SK-N-SH treated with all-trans-retinoic acid at 6 μM for 48 hours (cell line): ENCODE measurements at regions not wholly inside any gene's neighbourhood (a gene's known extent, or its start where the extent isn't known, plus 50 kb on each side); places are given as distances from the start of the nearest gene placed in this dataset.

Experiments used
- ATAC-seq: fragments of 200-7000 bp; cut with Tn5 transposase; 3 replicates; pipeline ENCODE4 v1.9.1; 2020; ENCODE audit warnings: mild to moderate bottlenecking, moderate library complexity
- ARNTL ChIP-seq: fragments of 450-650 bp; formaldehyde crosslinking; IDR thresholded peaks from 2 replicates; pipeline ENCODE4 v1.5.0; 2020; ENCODE audit warnings: low read depth, mild to moderate bottlenecking, moderate library complexity, borderline replicate concordance
- CSDC2 ChIP-seq: fragments of 250-450 bp; sonication (Bioruptor Pico); IDR thresholded peaks from 2 replicates; pipeline ENCODE4 v1.5.0; 2020; ENCODE audit warnings: mild to moderate bottlenecking, moderate library complexity
- CSRNP3 ChIP-seq: fragments of 250-450 bp; sonication (Bioruptor Pico); IDR thresholded peaks from 2 replicates; pipeline ENCODE4 v1.5.1; 2021; ENCODE audit warnings: mild to moderate bottlenecking, moderate library complexity
- ESRRG ChIP-seq: fragments of 250-450 bp; sonication (Bioruptor Pico); IDR thresholded peaks from 2 replicates; pipeline ENCODE4 v1.6.1; 2021; ENCODE audit warnings: mild to moderate bottlenecking
- GLIS3 ChIP-seq: fragments of 250-450 bp; sonication (Bioruptor Pico); IDR thresholded peaks from 2 replicates; pipeline ENCODE4 v1.5.0; 2020; ENCODE audit warnings: mild to moderate bottlenecking, moderate library complexity
- ISL1 ChIP-seq: fragments of 250-450 bp; sonication (Bioruptor Pico); IDR thresholded peaks from 2 replicates; pipeline ENCODE4 v2.1.2; 2022; ENCODE audit warnings: mild to moderate bottlenecking, moderate library complexity
- OSR1 ChIP-seq: fragments of 250-450 bp; sonication (Bioruptor Pico); IDR thresholded peaks from 2 replicates; pipeline ENCODE4 v1.8.0; 2022; ENCODE audit warnings: moderate library complexity, mild to moderate bottlenecking, inconsistent platforms
- PPARA ChIP-seq: fragments of 250-450 bp; sonication (Bioruptor Pico); IDR thresholded peaks from 2 replicates; pipeline ENCODE4 v1.5.0; 2020; ENCODE audit warnings: mild to moderate bottlenecking, borderline replicate concordance
- RARB ChIP-seq: fragments of 250-450 bp; sonication (Bioruptor Pico); IDR thresholded peaks from 2 replicates; pipeline ENCODE4 v1.8.0; 2021; ENCODE audit warnings: mild to moderate bottlenecking, moderate library complexity
- SNAI2 ChIP-seq: fragments of 250-450 bp; sonication (Bioruptor Pico); IDR thresholded peaks from 2 replicates; pipeline ENCODE4 v1.5.0; 2020; ENCODE audit warnings: mild to moderate bottlenecking, moderate library complexity
- TCF4 ChIP-seq: fragments of 250-450 bp; sonication (Bioruptor Pico); IDR thresholded peaks from 2 replicates; pipeline ENCODE4 v1.8.0; 2021; ENCODE audit warnings: mild to moderate bottlenecking, moderate library complexity, borderline replicate concordance
- TOX ChIP-seq: fragments of 250-450 bp; sonication (Bioruptor Pico); IDR thresholded peaks from 2 replicates; pipeline ENCODE4 v1.8.0; 2021; ENCODE audit warnings: mild to moderate bottlenecking, moderate library complexity, borderline replicate concordance
- TSHZ2 ChIP-seq: fragments of 250-450 bp; sonication (Bioruptor Pico); IDR thresholded peaks from 2 replicates; pipeline ENCODE4 v1.5.0; 2020; ENCODE audit warnings: mild to moderate bottlenecking, moderate library complexity
- ZC3H10 ChIP-seq: fragments of 250-450 bp; sonication (Bioruptor Pico); IDR thresholded peaks from 2 replicates; pipeline ENCODE4 v1.5.1; 2021; ENCODE audit warnings: mild to moderate bottlenecking, moderate library complexity
- ZFP3 ChIP-seq: fragments of 250-450 bp; sonication (Bioruptor Pico); IDR thresholded peaks from 2 replicates; pipeline ENCODE4 v1.5.0; 2020; ENCODE audit warnings: mild to moderate bottlenecking, moderate library complexity
- ZFP30 ChIP-seq: fragments of 450-650 bp; formaldehyde crosslinking; IDR thresholded peaks from 2 replicates; pipeline ENCODE4 v1.5.0; 2022; ENCODE audit warnings: mild to moderate bottlenecking, moderate library complexity
- ZNF565 ChIP-seq: fragments of 450-650 bp; formaldehyde crosslinking; conservative IDR thresholded peaks from 2 replicates; pipeline ENCODE4 v1.5.0; 2020; ENCODE audit warnings: low read depth, mild to moderate bottlenecking, moderate library complexity
- ZNF8 ChIP-seq: fragments of 450-650 bp; formaldehyde crosslinking; IDR thresholded peaks from 2 replicates; pipeline ENCODE4 v1.5.0; 2020; ENCODE audit warnings: mild to moderate bottlenecking, moderate library complexity
- TF ChIP-seq, protein P1 (sequence below): fragments of 250-450 bp; sonication (Bioruptor Pico); IDR thresholded peaks from 2 replicates; pipeline ENCODE4 v1.8.0; 2021; ENCODE audit warnings: low read depth, mild to moderate bottlenecking, moderate library complexity, borderline replicate concordance
- TF ChIP-seq, protein P2 (sequence below): fragments of 250-450 bp; sonication (Bioruptor Pico); IDR thresholded peaks from 2 replicates; pipeline ENCODE4 v1.8.0; 2020; ENCODE audit warnings: mild to moderate bottlenecking, moderate library complexity, borderline replicate concordance
- TF ChIP-seq, protein P3 (sequence below): fragments of 250-450 bp; sonication (Bioruptor Pico); IDR thresholded peaks from 2 replicates; pipeline ENCODE4 v1.5.1; 2020; ENCODE audit warnings: low read depth, mild to moderate bottlenecking, moderate library complexity

DNA sequence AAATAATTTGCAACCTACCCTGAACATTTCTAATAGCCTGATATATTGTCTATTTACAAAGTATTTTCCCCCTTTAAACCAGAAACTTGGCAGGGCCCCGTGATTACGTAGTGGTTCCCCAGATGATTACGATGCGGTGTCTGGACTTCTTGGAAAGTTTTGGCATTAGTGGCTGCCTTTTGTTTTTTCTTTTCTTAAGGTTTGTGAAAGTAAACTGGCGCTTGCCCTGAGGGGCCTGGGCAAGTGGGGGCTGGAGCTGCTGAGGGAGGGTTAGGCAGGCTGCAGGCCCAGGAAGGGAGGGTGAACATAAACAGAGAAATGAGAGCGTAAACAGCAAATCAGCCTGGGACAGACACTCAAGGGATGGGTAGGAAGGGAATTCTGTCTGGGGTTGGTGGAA is 123.6 kb upstream of the MSX1 start:
- TF ChIP-seq PPARA (no peak), TOX (no peak), CSRNP3 (CRISPR knock-in tag) (no peak), ESRRG (CRISPR knock-in tag) (no peak)
- TF ChIP-seq, all 23 proteins: peak for 0
- no peak for ATAC-seq

DNA sequence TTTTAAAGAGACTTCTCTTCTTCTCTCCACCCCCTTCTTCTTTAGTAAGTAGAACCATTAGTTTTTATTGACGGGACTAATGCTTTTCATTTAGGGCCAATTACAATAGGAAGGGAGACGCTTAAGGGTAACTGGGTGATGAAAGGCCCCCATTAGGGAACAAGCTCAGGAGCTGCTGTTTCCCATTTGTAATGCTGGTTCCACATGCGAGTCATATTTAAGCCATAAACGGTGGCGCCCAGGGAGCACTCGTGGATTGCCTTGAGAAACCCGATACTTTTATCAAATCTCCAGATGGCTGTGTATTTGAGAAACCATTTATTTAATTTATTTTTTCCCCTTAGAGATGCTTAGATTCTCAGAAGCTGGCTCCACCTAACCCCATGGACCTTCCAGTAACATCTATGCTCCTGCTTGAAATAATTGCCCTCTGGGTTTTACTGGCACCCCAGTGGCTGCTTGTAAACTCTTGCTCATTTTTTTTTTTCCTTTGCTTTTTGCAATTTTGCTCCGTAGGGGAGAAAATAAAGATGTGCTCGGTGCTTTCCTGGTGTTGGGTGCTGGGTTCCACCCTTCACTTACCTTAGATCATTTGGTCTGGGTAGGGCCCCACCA is 124.2 kb upstream of the MSX1 start:
- TF ChIP-seq, protein P1, sequence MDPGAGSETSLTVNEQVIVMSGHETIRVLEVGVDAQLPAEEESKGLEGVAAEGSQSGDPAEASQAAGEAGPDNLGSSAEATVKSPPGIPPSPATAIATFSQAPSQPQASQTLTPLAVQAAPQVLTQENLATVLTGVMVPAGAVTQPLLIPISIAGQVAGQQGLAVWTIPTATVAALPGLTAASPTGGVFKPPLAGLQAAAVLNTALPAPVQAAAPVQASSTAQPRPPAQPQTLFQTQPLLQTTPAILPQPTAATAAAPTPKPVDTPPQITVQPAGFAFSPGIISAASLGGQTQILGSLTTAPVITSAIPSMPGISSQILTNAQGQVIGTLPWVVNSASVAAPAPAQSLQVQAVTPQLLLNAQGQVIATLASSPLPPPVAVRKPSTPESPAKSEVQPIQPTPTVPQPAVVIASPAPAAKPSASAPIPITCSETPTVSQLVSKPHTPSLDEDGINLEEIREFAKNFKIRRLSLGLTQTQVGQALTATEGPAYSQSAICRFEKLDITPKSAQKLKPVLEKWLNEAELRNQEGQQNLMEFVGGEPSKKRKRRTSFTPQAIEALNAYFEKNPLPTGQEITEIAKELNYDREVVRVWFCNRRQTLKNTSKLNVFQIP = no peak
- TF ChIP-seq GLIS3 (CRISPR knock-in tag) (no peak), CSRNP3 (CRISPR knock-in tag) (no peak), CSDC2 (no peak), ISL1 (CRISPR knock-in tag) (no peak), ZNF8 (CRISPR knock-in tag) (no peak), ZFP30 (CRISPR knock-in tag) (no peak), TCF4 (CRISPR knock-in tag) (no peak), ZC3H10 (CRISPR knock-in tag) (no peak), OSR1 (CRISPR knock-in tag) (no peak), TSHZ2 (no peak), TOX (no peak), PPARA (no peak), ARNTL (CRISPR knock-in tag) (no peak), ZNF565 (CRISPR knock-in tag) (no peak), ZFP3 (CRISPR knock-in tag) (no peak), RARB (CRISPR knock-in tag) (no peak), SNAI2 (CRISPR knock-in tag) (no peak)
- TF ChIP-seq, protein P2, sequence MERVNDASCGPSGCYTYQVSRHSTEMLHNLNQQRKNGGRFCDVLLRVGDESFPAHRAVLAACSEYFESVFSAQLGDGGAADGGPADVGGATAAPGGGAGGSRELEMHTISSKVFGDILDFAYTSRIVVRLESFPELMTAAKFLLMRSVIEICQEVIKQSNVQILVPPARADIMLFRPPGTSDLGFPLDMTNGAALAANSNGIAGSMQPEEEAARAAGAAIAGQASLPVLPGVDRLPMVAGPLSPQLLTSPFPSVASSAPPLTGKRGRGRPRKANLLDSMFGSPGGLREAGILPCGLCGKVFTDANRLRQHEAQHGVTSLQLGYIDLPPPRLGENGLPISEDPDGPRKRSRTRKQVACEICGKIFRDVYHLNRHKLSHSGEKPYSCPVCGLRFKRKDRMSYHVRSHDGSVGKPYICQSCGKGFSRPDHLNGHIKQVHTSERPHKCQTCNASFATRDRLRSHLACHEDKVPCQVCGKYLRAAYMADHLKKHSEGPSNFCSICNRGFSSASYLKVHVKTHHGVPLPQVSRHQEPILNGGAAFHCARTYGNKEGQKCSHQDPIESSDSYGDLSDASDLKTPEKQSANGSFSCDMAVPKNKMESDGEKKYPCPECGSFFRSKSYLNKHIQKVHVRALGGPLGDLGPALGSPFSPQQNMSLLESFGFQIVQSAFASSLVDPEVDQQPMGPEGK (CRISPR knock-in tag) = no peak
- no peak for ATAC-seq

GRCh38 chr4:4734425-4734824 is 125.0 kb upstream of the MSX1 start:
- ATAC-seq = no peak
- TF ChIP-seq TCF4 (CRISPR knock-in tag) (no peak), GLIS3 (CRISPR knock-in tag) (no peak), RARB (CRISPR knock-in tag) (no peak), SNAI2 (CRISPR knock-in tag) (no peak), ZC3H10 (CRISPR knock-in tag) (no peak), ZFP3 (CRISPR knock-in tag) (no peak), ISL1 (CRISPR knock-in tag) (no peak), ZNF565 (CRISPR knock-in tag) (no peak), CSDC2 (no peak), ZFP30 (CRISPR knock-in tag) (no peak), ARNTL (CRISPR knock-in tag) (no peak), TOX (no peak), PPARA (no peak)
- TF ChIP-seq, protein P3, sequence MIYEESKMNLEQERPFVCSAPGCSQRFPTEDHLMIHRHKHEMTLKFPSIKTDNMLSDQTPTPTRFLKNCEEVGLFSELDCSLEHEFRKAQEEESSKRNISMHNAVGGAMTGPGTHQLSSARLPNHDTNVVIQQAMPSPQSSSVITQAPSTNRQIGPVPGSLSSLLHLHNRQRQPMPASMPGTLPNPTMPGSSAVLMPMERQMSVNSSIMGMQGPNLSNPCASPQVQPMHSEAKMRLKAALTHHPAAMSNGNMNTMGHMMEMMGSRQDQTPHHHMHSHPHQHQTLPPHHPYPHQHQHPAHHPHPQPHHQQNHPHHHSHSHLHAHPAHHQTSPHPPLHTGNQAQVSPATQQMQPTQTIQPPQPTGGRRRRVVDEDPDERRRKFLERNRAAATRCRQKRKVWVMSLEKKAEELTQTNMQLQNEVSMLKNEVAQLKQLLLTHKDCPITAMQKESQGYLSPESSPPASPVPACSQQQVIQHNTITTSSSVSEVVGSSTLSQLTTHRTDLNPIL = no peak
- TF ChIP-seq, protein P2 (CRISPR knock-in tag) = no peak
- TF ChIP-seq, all 23 proteins: peak for 0
